Activated naive CD8-positive, alpha-beta T cell (primary cell): ENCODE measurements at regions not wholly inside any gene's neighbourhood (a gene's known extent, or its start where the extent isn't known, plus 50 kb on each side); places are given as distances from the start of the nearest gene placed in this dataset.

Experiments
- H3K27ac Mint-ChIP-seq: one replicate; pipeline ENCODE4 v1.8.0; 2021; ENCODE audit warnings: mixed read lengths
- H3K27me3 Mint-ChIP-seq: one replicate; pipeline ENCODE4 v1.8.0; 2021; ENCODE audit warnings: mixed read lengths
- H3K36me3 Mint-ChIP-seq: one replicate; pipeline ENCODE4 v1.8.0; 2021; ENCODE audit warnings: mixed read lengths
- H3K4me1 Mint-ChIP-seq: one replicate; pipeline ENCODE4 v1.8.0; 2021; ENCODE audit warnings: low read depth, mixed read lengths
- H3K4me3 Mint-ChIP-seq: one replicate; pipeline ENCODE4 v1.8.0; 2021; ENCODE audit warnings: mild to moderate bottlenecking, mixed read lengths
- H3K9me3 Mint-ChIP-seq: one replicate; pipeline ENCODE4 v1.8.0; 2021; ENCODE audit warnings: low read depth, mixed read lengths

GRCh38 chr6:66825539-66825938 is 1118.5 kb upstream of the EYS start:
- Mint-ChIP-seq H3K4me1 (no peaks in the 10 kb centered on the region), H3K27me3 (no peaks in the 10 kb centered on the region), H3K36me3 (no peaks in the 10 kb centered on the region), H3K9me3 (peaks cover 4% of the 10 kb centered on the region), H3K27ac (no peak overlapping the region), H3K4me3 (no peak overlapping the region)

GRCh38 chr6:66814156-66814555 is 1107.1 kb upstream of the EYS start:
- Mint-ChIP-seq H3K9me3 (no peaks in the 10 kb centered on the region), H3K27me3 (no peaks in the 10 kb centered on the region), H3K4me1 (no peaks in the 10 kb centered on the region), H3K4me3 (no peak overlapping the region), H3K36me3 (no peaks in the 10 kb centered on the region), H3K27ac (no peak overlapping the region)

GRCh38 chr6:66808771-66809170 is 1101.7 kb upstream of the EYS start:
- Mint-ChIP-seq H3K4me1 (no peaks in the 10 kb centered on the region), H3K27me3 (no peaks in the 10 kb centered on the region), H3K36me3 (no peaks in the 10 kb centered on the region), H3K9me3 (no peaks in the 10 kb centered on the region), H3K27ac (no peak overlapping the region), H3K4me3 (no peak overlapping the region)

- peaks cover 11% of the 10 kb centered on the region for H3K9me3 Mint-ChIP-seq
- no peaks in the 10 kb centered on the region for H3K4me1 Mint-ChIP-seq
- no peaks in the 10 kb centered on the region for H3K27me3 Mint-ChIP-seq
- H3K4me3 Mint-ChIP-seq, result no peak overlapping the region
- no peaks in the 10 kb centered on the region for H3K36me3 Mint-ChIP-seq
- no peak overlapping the region for H3K27ac Mint-ChIP-seq
Observed at GRCh38 chr6:66796987-66797386, 1090.0 kb upstream of the EYS start.

- peaks cover 7% of the 10 kb centered on the region for H3K9me3 Mint-ChIP-seq
- no peaks in the 10 kb centered on the region for H3K36me3 Mint-ChIP-seq
- H3K4me3 Mint-ChIP-seq, result no peak overlapping the region
- no peak overlapping the region for H3K27ac Mint-ChIP-seq
- no peaks in the 10 kb centered on the region for H3K27me3 Mint-ChIP-seq
- H3K4me1 Mint-ChIP-seq, result no peaks in the 10 kb centered on the region
Observed at GRCh38 chr6:66788579-66788978, 1081.6 kb upstream of the EYS start.

GRCh38 chr6:66772800-66773199 is 1065.8 kb upstream of the EYS start:
- H3K4me1 Mint-ChIP-seq, result no peaks in the 10 kb centered on the region
- no peaks in the 10 kb centered on the region for H3K36me3 Mint-ChIP-seq
- H3K4me3 Mint-ChIP-seq, result no peak overlapping the region
- H3K27me3 Mint-ChIP-seq, result no peaks in the 10 kb centered on the region
- no peak overlapping the region for H3K27ac Mint-ChIP-seq
- peaks cover 31% of the 10 kb centered on the region for H3K9me3 Mint-ChIP-seq

- H3K27me3 Mint-ChIP-seq, result no peaks in the 10 kb centered on the region
- H3K9me3 Mint-ChIP-seq, result peaks cover 30% of the 10 kb centered on the region
- no peak overlapping the region for H3K27ac Mint-ChIP-seq
- H3K4me3 Mint-ChIP-seq, result no peak overlapping the region
- H3K36me3 Mint-ChIP-seq, result no peaks in the 10 kb centered on the region
- no peaks in the 10 kb centered on the region for H3K4me1 Mint-ChIP-seq
Observed at GRCh38 chr6:66771626-66772025, 1064.6 kb upstream of the EYS start.

GRCh38 chr6:66751630-66752029 is 1044.6 kb upstream of the EYS start:
- Mint-ChIP-seq H3K27me3 (no peaks in the 10 kb centered on the region), H3K36me3 (no peaks in the 10 kb centered on the region), H3K4me3 (no peak overlapping the region), H3K27ac (no peak overlapping the region), H3K9me3 (no peaks in the 10 kb centered on the region), H3K4me1 (no peaks in the 10 kb centered on the region)

- Mint-ChIP-seq H3K4me1 (no peaks in the 10 kb centered on the region), H3K9me3 (peaks cover 19% of the 10 kb centered on the region), H3K36me3 (no peaks in the 10 kb centered on the region), H3K4me3 (no peak overlapping the region), H3K27me3 (no peaks in the 10 kb centered on the region), H3K27ac (no peak overlapping the region)
Observed at GRCh38 chr6:66740346-66740745, 1033.3 kb upstream of the EYS start.

- no peak overlapping the region for H3K4me3 Mint-ChIP-seq
- no peaks in the 10 kb centered on the region for H3K4me1 Mint-ChIP-seq
- H3K36me3 Mint-ChIP-seq, result no peaks in the 10 kb centered on the region
- H3K27ac Mint-ChIP-seq, result no peak overlapping the region
- peaks cover 4% of the 10 kb centered on the region for H3K9me3 Mint-ChIP-seq
- no peaks in the 10 kb centered on the region for H3K27me3 Mint-ChIP-seq
Observed at GRCh38 chr6:66735106-66735890, 1028.3 kb upstream of the EYS start.

- no peaks in the 10 kb centered on the region for H3K27me3 Mint-ChIP-seq
- H3K36me3 Mint-ChIP-seq, result no peaks in the 10 kb centered on the region
- no peak overlapping the region for H3K27ac Mint-ChIP-seq
- no peaks in the 10 kb centered on the region for H3K4me1 Mint-ChIP-seq
- H3K4me3 Mint-ChIP-seq, result no peak overlapping the region
- H3K9me3 Mint-ChIP-seq, result peaks cover 8% of the 10 kb centered on the region
Observed at GRCh38 chr6:66731310-66731709, 1024.3 kb upstream of the EYS start.

- H3K4me1 Mint-ChIP-seq, result no peaks in the 10 kb centered on the region
- no peaks in the 10 kb centered on the region for H3K27me3 Mint-ChIP-seq
- H3K9me3 Mint-ChIP-seq, result peaks cover 16% of the 10 kb centered on the region
- H3K4me3 Mint-ChIP-seq, result no peak overlapping the region
- no peaks in the 10 kb centered on the region for H3K36me3 Mint-ChIP-seq
- no peak overlapping the region for H3K27ac Mint-ChIP-seq
Observed at GRCh38 chr6:66725670-66726069, 1018.6 kb upstream of the EYS start.

GRCh38 chr6:66717801-66718200 is 1010.8 kb upstream of the EYS start:
- Mint-ChIP-seq H3K4me3 (no peak overlapping the region), H3K4me1 (no peaks in the 10 kb centered on the region), H3K27me3 (no peaks in the 10 kb centered on the region), H3K36me3 (no peaks in the 10 kb centered on the region), H3K9me3 (peaks cover 7% of the 10 kb centered on the region), H3K27ac (no peak overlapping the region)

GRCh38 chr6:66699385-66699784 is 992.4 kb upstream of the EYS start:
- no peak overlapping the region for H3K27ac Mint-ChIP-seq
- H3K27me3 Mint-ChIP-seq, result no peaks in the 10 kb centered on the region
- no peaks in the 10 kb centered on the region for H3K4me1 Mint-ChIP-seq
- no peaks in the 10 kb centered on the region for H3K36me3 Mint-ChIP-seq
- no peak overlapping the region for H3K4me3 Mint-ChIP-seq
- H3K9me3 Mint-ChIP-seq, result no peaks in the 10 kb centered on the region

GRCh38 chr6:66689608-66690007 is 982.6 kb upstream of the EYS start:
- no peaks in the 10 kb centered on the region for H3K36me3 Mint-ChIP-seq
- peaks cover 14% of the 10 kb centered on the region for H3K9me3 Mint-ChIP-seq
- H3K27me3 Mint-ChIP-seq, result no peaks in the 10 kb centered on the region
- H3K4me3 Mint-ChIP-seq, result no peak overlapping the region
- no peak overlapping the region for H3K27ac Mint-ChIP-seq
- H3K4me1 Mint-ChIP-seq, result no peaks in the 10 kb centered on the region

- H3K4me1 Mint-ChIP-seq, result no peaks in the 10 kb centered on the region
Observed at GRCh38 chr6:66687611-66688140, 980.6 kb upstream of the EYS start.

More at GRCh38 chr6:66687611-66688140, 980.6 kb upstream of the EYS start:
- no peak overlapping the region for H3K4me3 Mint-ChIP-seq
- H3K36me3 Mint-ChIP-seq, result no peaks in the 10 kb centered on the region
- H3K9me3 Mint-ChIP-seq, result peaks cover 14% of the 10 kb centered on the region
- no peak overlapping the region for H3K27ac Mint-ChIP-seq
- no peaks in the 10 kb centered on the region for H3K27me3 Mint-ChIP-seq
